ENCODE measurements at regions not wholly inside any gene's neighbourhood (a gene's known extent, or its start where the extent isn't known, plus 50 kb on each side); places are given as distances from the start of the nearest gene placed in this dataset.

- Histone ChIP-seq H3K27ac (no peak overlapping the region), H3K9me3 (ENCODE audit: low read depth) (no peaks in the 10 kb centered on the region), H4K20me1 (ENCODE audit: insufficient read depth, poor library complexity, severe bottlenecking) (no peaks in the 10 kb centered on the region), H3K36me3 (replicated peaks; ENCODE audit: insufficient read depth, low read depth) (no peaks in the 10 kb centered on the region), H3K4me1 (ENCODE audit: insufficient read depth) (no peaks in the 10 kb centered on the region), H3K9me2 (replicated peaks; ENCODE audit: insufficient read depth) (no peaks in the 10 kb centered on the region), H3K27me3 (peaks cover 4% of the 10 kb centered on the region), H3K4me2 (no peak overlapping the region), H2AFZ (no peak overlapping the region), H3K79me2 (no peaks in the 10 kb centered on the region), H3K4me3 (no peak overlapping the region)
- 94% methylated on average over 6 of the region's 6 CpGs for WGBS (ENCODE audit: low lambda C conversion rate, missing lambda C conversion rate)
- TF ChIP-seq EZH2 (IDR thresholded peaks at IDR 0.05; ENCODE audit: borderline replicate concordance) (no peak), EZH2phosphoT487 (IDR thresholded peaks at IDR 0.05; ENCODE audit: low read depth, severe bottlenecking, unreplicated experiment) (no peak), CTCF (IDR thresholded peaks at IDR 0.05; ENCODE audit: poor library complexity) (no peak)
- DNase-seq (ENCODE audit: low spot score): no peak
Measured at GRCh38 chr18:57218281-57218680, 71.4 kb downstream of the BOD1L2 start.

GRCh38 chr18:57219964-57220363 is 73.1 kb downstream of the BOD1L2 start:
- no peaks in the 10 kb centered on the region for H3K9me2 ChIP-seq (replicated peaks; ENCODE audit: insufficient read depth)
- no peak overlapping the region for H3K27ac ChIP-seq
- no peak overlapping the region for H3K4me2 ChIP-seq
- no peaks in the 10 kb centered on the region for H4K20me1 ChIP-seq (ENCODE audit: insufficient read depth, poor library complexity, severe bottlenecking)
- no peaks in the 10 kb centered on the region for H3K9me3 ChIP-seq (ENCODE audit: low read depth)
- H3K4me1 ChIP-seq (ENCODE audit: insufficient read depth): no peaks in the 10 kb centered on the region
- H3K27me3 ChIP-seq: peaks cover 4% of the 10 kb centered on the region
- H3K4me3 ChIP-seq: no peak overlapping the region
- H3K36me3 ChIP-seq (replicated peaks; ENCODE audit: insufficient read depth, low read depth): no peaks in the 10 kb centered on the region
- TF ChIP-seq EZH2phosphoT487 (IDR thresholded peaks at IDR 0.05; ENCODE audit: low read depth, severe bottlenecking, unreplicated experiment) (no peak), CTCF (IDR thresholded peaks at IDR 0.05; ENCODE audit: poor library complexity) (no peak), EZH2 (IDR thresholded peaks at IDR 0.05; ENCODE audit: borderline replicate concordance) (no peak)
- no peak for DNase-seq (ENCODE audit: low spot score)
- H3K79me2 ChIP-seq: no peaks in the 10 kb centered on the region
- H2AFZ ChIP-seq: no peak overlapping the region

- Histone ChIP-seq H3K36me3 (replicated peaks; ENCODE audit: insufficient read depth, low read depth) (no peaks in the 10 kb centered on the region), H3K27ac (no peak overlapping the region), H3K4me1 (ENCODE audit: insufficient read depth) (no peaks in the 10 kb centered on the region), H2AFZ (no peak overlapping the region), H3K4me3 (no peak overlapping the region), H3K79me2 (no peaks in the 10 kb centered on the region), H3K4me2 (no peak overlapping the region), H4K20me1 (ENCODE audit: insufficient read depth, poor library complexity, severe bottlenecking) (no peaks in the 10 kb centered on the region), H3K9me2 (replicated peaks; ENCODE audit: insufficient read depth) (no peaks in the 10 kb centered on the region), H3K27me3 (peaks cover 4% of the 10 kb centered on the region), H3K9me3 (ENCODE audit: low read depth) (no peaks in the 10 kb centered on the region)
- WGBS (ENCODE audit: low lambda C conversion rate, missing lambda C conversion rate): 17% methylated on average over 3 of the region's 3 CpGs
- TF ChIP-seq EZH2phosphoT487 (IDR thresholded peaks at IDR 0.05; ENCODE audit: low read depth, severe bottlenecking, unreplicated experiment) (no peak), CTCF (IDR thresholded peaks at IDR 0.05; ENCODE audit: poor library complexity) (no peak), EZH2 (IDR thresholded peaks at IDR 0.05; ENCODE audit: borderline replicate concordance) (no peak)
- no peak for DNase-seq (ENCODE audit: low spot score)
Measured at GRCh38 chr18:57220480-57220879, 73.6 kb downstream of the BOD1L2 start.

GRCh38 chr18:57220930-57221483 is 74.1 kb downstream of the BOD1L2 start:
- H3K27ac ChIP-seq: no peak overlapping the region
- H3K9me2 ChIP-seq (replicated peaks; ENCODE audit: insufficient read depth): no peaks in the 10 kb centered on the region
- H3K79me2 ChIP-seq: no peaks in the 10 kb centered on the region
- H2AFZ ChIP-seq: no peak overlapping the region
- H3K4me2 ChIP-seq: no peak overlapping the region
- WGBS (ENCODE audit: low lambda C conversion rate, missing lambda C conversion rate): 84% methylated on average over 9 of the region's 9 CpGs
- H3K9me3 ChIP-seq (ENCODE audit: low read depth): no peaks in the 10 kb centered on the region
- H3K4me1 ChIP-seq (ENCODE audit: insufficient read depth): no peaks in the 10 kb centered on the region
- no peak for TF ChIP-seq EZH2 (IDR thresholded peaks at IDR 0.05; ENCODE audit: borderline replicate concordance)
- no peaks in the 10 kb centered on the region for H3K36me3 ChIP-seq (replicated peaks; ENCODE audit: insufficient read depth, low read depth)
- DNase-seq (ENCODE audit: low spot score): no peak
- H4K20me1 ChIP-seq (ENCODE audit: insufficient read depth, poor library complexity, severe bottlenecking): no peaks in the 10 kb centered on the region
- H3K27me3 ChIP-seq: peaks cover 4% of the 10 kb centered on the region
- no peak overlapping the region for H3K4me3 ChIP-seq

All from hepatocyte (in vitro differentiated cells).